ENCODE measurements at regions not wholly inside any gene's neighbourhood (a gene's known extent, or its start where the extent isn't known, plus 50 kb on each side); places are given as distances from the start of the nearest gene placed in this dataset.

- POLR2A ChIA-PET (ENCODE audit: low non-redundant PET) = no interaction called here
- no TSS peak for BruUV-seq (replicated peaks)
- intact Hi-C loops (cut with micrococcal nuclease; ENCODE audit: unreplicated experiment) = no loop called here
- no peaks in the 10 kb centered on the region for H3K9me3 ChIP-seq (ENCODE audit: low read depth, low read length, poor library complexity, severe bottlenecking)
- no peaks in the 10 kb centered on the region for H3K36me3 ChIP-seq (ENCODE audit: insufficient read depth, low read length, poor library complexity, severe bottlenecking)
- H3K27me3 ChIP-seq (replicated peaks; ENCODE audit: insufficient read depth, low read depth, low read length, poor library complexity) = no peaks in the 10 kb centered on the region
- CTCF ChIA-PET = no interaction called here
- no peaks in the 10 kb centered on the region for H3K4me1 ChIP-seq (ENCODE audit: insufficient read depth, low read length, poor library complexity, severe bottlenecking)
- H3K27ac ChIP-seq (ENCODE audit: low read depth, low read length, poor library complexity, severe bottlenecking) = no peak overlapping the region
- H3K4me3 ChIP-seq (ENCODE audit: low read depth, low read length, poor library complexity, severe bottlenecking) = no peak overlapping the region
- DNase-seq (ENCODE audit: low spot score) = no peak
- no peak for TF ChIP-seq EZH2 (IDR thresholded peaks at IDR 0.05; ENCODE audit: borderline replicate concordance, low read depth, low read length, poor library complexity, severe bottlenecking)
- no peak for TF ChIP-seq CTCF (conservative IDR thresholded peaks at IDR 0.05; ENCODE audit: low read depth, low read length)
These were observed 622.6 kb downstream of the EPM2A start for GRCh38 chr6:145112711-145113148.

- Histone ChIP-seq H3K27ac (ENCODE audit: low read depth, low read length, poor library complexity, severe bottlenecking) (no peak overlapping the region), H3K4me1 (ENCODE audit: insufficient read depth, low read length, poor library complexity, severe bottlenecking) (no peaks in the 10 kb centered on the region), H3K9me3 (ENCODE audit: low read depth, low read length, poor library complexity, severe bottlenecking) (no peaks in the 10 kb centered on the region), H3K27me3 (replicated peaks; ENCODE audit: insufficient read depth, low read depth, low read length, poor library complexity) (no peaks in the 10 kb centered on the region), H3K36me3 (ENCODE audit: insufficient read depth, low read length, poor library complexity, severe bottlenecking) (no peaks in the 10 kb centered on the region), H3K4me3 (ENCODE audit: low read depth, low read length, poor library complexity, severe bottlenecking) (no peak overlapping the region)
- no TSS peak for BruUV-seq (replicated peaks)
- TF ChIP-seq CTCF (conservative IDR thresholded peaks at IDR 0.05; ENCODE audit: low read depth, low read length) (no peak), EZH2 (IDR thresholded peaks at IDR 0.05; ENCODE audit: borderline replicate concordance, low read depth, low read length, poor library complexity, severe bottlenecking) (no peak)
- intact Hi-C loops (cut with micrococcal nuclease; ENCODE audit: unreplicated experiment) = no loop called here
- no peak for DNase-seq (ENCODE audit: low spot score)
- CTCF ChIA-PET = no interaction called here
- POLR2A ChIA-PET (ENCODE audit: low non-redundant PET) = no interaction called here
These were observed 619.7 kb downstream of the EPM2A start for GRCh38 chr6:145115638-145116037.

- ChIA-PET CTCF (no interaction called here), POLR2A (ENCODE audit: low non-redundant PET) (no interaction called here)
- Histone ChIP-seq H3K36me3 (ENCODE audit: insufficient read depth, low read length, poor library complexity, severe bottlenecking) (no peaks in the 10 kb centered on the region), H3K9me3 (ENCODE audit: low read depth, low read length, poor library complexity, severe bottlenecking) (no peaks in the 10 kb centered on the region), H3K4me3 (ENCODE audit: low read depth, low read length, poor library complexity, severe bottlenecking) (no peak overlapping the region), H3K27ac (ENCODE audit: low read depth, low read length, poor library complexity, severe bottlenecking) (no peak overlapping the region), H3K4me1 (ENCODE audit: insufficient read depth, low read length, poor library complexity, severe bottlenecking) (no peaks in the 10 kb centered on the region), H3K27me3 (replicated peaks; ENCODE audit: insufficient read depth, low read depth, low read length, poor library complexity) (no peaks in the 10 kb centered on the region)
- intact Hi-C loops (cut with micrococcal nuclease; ENCODE audit: unreplicated experiment) = no loop called here
- BruUV-seq (replicated peaks) = no TSS peak
- no peak for TF ChIP-seq EZH2 (IDR thresholded peaks at IDR 0.05; ENCODE audit: borderline replicate concordance, low read depth, low read length, poor library complexity, severe bottlenecking)
- TF ChIP-seq CTCF (conservative IDR thresholded peaks at IDR 0.05; ENCODE audit: low read depth, low read length) = no peak
- DNase-seq (ENCODE audit: low spot score) = no peak
These were observed 618.6 kb downstream of the EPM2A start for GRCh38 chr6:145116591-145117178.
